ENCODE measurements at regions not wholly inside any gene's neighbourhood (a gene's known extent, or its start where the extent isn't known, plus 50 kb on each side); places are given as distances from the start of the nearest gene placed in this dataset.

- 7 to 76% (median 35%) methylated on average over 1 to 2 of the region's 2 CpGs; no CpG with 5 or more reads in 4 of the 10 experiments for WGBS, 10 experiments
- in situ Hi-C loops (cut with MboI; ENCODE audit: low pct_unique_long_range_greater_than_20kb in 2 of 9, low sequenced_read_pairs in 9 of 9, unreplicated experiment in 9 of 9): no loop called here
- H3K4me3 ChIP-seq: no peak overlapping the region
- no peak overlapping the region for H3K27ac ChIP-seq
- ATAC-seq (replicated peaks in 6 of 8): no peak
- peaks cover 2 to 3% of the 10 kb centered on the region in 2 donors for H3K4me1 ChIP-seq (replicated peaks in 1 of 2)
These were observed 367.3 kb upstream of the IMPG1 start for GRCh38 chr6:76439811-76440210.

- WGBS, 10 experiments: 7 to 92% (median 60%) methylated on average over 1 of the region's 1 CpG; no CpG with 5 or more reads in 1 of the 10 experiments
- H3K4me1 ChIP-seq (replicated peaks in 1 of 2): peaks cover 2 to 3% of the 10 kb centered on the region in 2 donors
- ATAC-seq (replicated peaks in 6 of 8): peak in 1 of 8 experiments; percentile 51
- no peak overlapping the region for H3K27ac ChIP-seq
- in situ Hi-C loops (cut with MboI; ENCODE audit: low pct_unique_long_range_greater_than_20kb in 2 of 9, low sequenced_read_pairs in 9 of 9, unreplicated experiment in 9 of 9): no loop called here
- H3K4me3 ChIP-seq: no peak overlapping the region
These were observed 366.3 kb upstream of the IMPG1 start for GRCh38 chr6:76438768-76439167.

GRCh38 chr6:76435174-76435573 is 362.7 kb upstream of the IMPG1 start:
- peak in 1 of 8 experiments; percentile 10 for ATAC-seq (replicated peaks in 6 of 8)
- 0 to 100% (median 40%) methylated on average over 1 of the region's 1 CpG; no CpG with 5 or more reads in 4 of the 10 experiments for WGBS, 10 experiments
- H3K4me3 ChIP-seq: no peak overlapping the region
- H3K27ac ChIP-seq: no peak overlapping the region
- in situ Hi-C loops (cut with MboI; ENCODE audit: low pct_unique_long_range_greater_than_20kb in 2 of 9, low sequenced_read_pairs in 9 of 9, unreplicated experiment in 9 of 9): no loop called here
- no peaks in the 10 kb centered on the region for H3K4me1 ChIP-seq (replicated peaks in 1 of 2)

- H3K4me3 ChIP-seq: no peak overlapping the region
- 0 to 83% (median 31%) methylated on average over 1 to 2 of the region's 2 CpGs; no CpG with 5 or more reads in 2 of the 10 experiments for WGBS, 10 experiments
- no peaks in the 10 kb centered on the region for H3K4me1 ChIP-seq (replicated peaks in 1 of 2)
- H3K27ac ChIP-seq: no peak overlapping the region
- in situ Hi-C loops (cut with MboI; ENCODE audit: low pct_unique_long_range_greater_than_20kb in 2 of 9, low sequenced_read_pairs in 9 of 9, unreplicated experiment in 9 of 9): no loop called here
- ATAC-seq (replicated peaks in 6 of 8): no peak
These were observed 350.2 kb upstream of the IMPG1 start for GRCh38 chr6:76422511-76423213.

GRCh38 chr6:76420094-76420493 is 347.6 kb upstream of the IMPG1 start:
- no peak for ATAC-seq (replicated peaks in 6 of 8)
- Histone ChIP-seq H3K4me1 (replicated peaks in 1 of 2) (no peaks in the 10 kb centered on the region), H3K27ac (no peak overlapping the region), H3K4me3 (no peak overlapping the region)
- in situ Hi-C loops (cut with MboI; ENCODE audit: low pct_unique_long_range_greater_than_20kb in 2 of 9, low sequenced_read_pairs in 9 of 9, unreplicated experiment in 9 of 9): no loop called here
- 10 to 100% (median 65%) methylated on average over 1 to 2 of the region's 2 CpGs; no CpG with 5 or more reads in 2 of the 10 experiments for WGBS, 10 experiments

GRCh38 chr6:76418560-76419223 is 346.2 kb upstream of the IMPG1 start:
- no peak overlapping the region for H3K27ac ChIP-seq
- WGBS, 10 experiments: 0 to 92% (median 83%) methylated on average over 2 to 3 of the region's 3 CpGs; no CpG with 5 or more reads in 1 of the 10 experiments
- H3K4me1 ChIP-seq (replicated peaks in 1 of 2): no peaks in the 10 kb centered on the region
- ATAC-seq (replicated peaks in 6 of 8): peak in 3 of 8 experiments; percentile 92 to 99 (median 99)
- no peak overlapping the region for H3K4me3 ChIP-seq
- in situ Hi-C loops (cut with MboI; ENCODE audit: low pct_unique_long_range_greater_than_20kb in 2 of 9, low sequenced_read_pairs in 9 of 9, unreplicated experiment in 9 of 9): no loop called here

- no peak overlapping the region for H3K27ac ChIP-seq
- no peak overlapping the region for H3K4me3 ChIP-seq
- in situ Hi-C loops (cut with MboI; ENCODE audit: low pct_unique_long_range_greater_than_20kb in 2 of 9, low sequenced_read_pairs in 9 of 9, unreplicated experiment in 9 of 9): no loop called here
- no peaks in the 10 kb centered on the region for H3K4me1 ChIP-seq (replicated peaks in 1 of 2)
- 0 to 66% (median 27%) methylated on average over 1 to 5 of the region's 5 CpGs; no CpG with 5 or more reads in 2 of the 10 experiments for WGBS, 10 experiments
- ATAC-seq (replicated peaks in 6 of 8): peak in 1 of 8 experiments; percentile 33
These were observed 344.6 kb upstream of the IMPG1 start for GRCh38 chr6:76416821-76417605.

GRCh38 chr6:76403064-76403463 is 330.6 kb upstream of the IMPG1 start:
- Histone ChIP-seq H3K27ac (no peak overlapping the region), H3K4me1 (replicated peaks in 1 of 2) (no peaks in the 10 kb centered on the region), H3K4me3 (no peak overlapping the region)
- ATAC-seq (replicated peaks in 6 of 8): no peak
- in situ Hi-C loops (cut with MboI; ENCODE audit: low pct_unique_long_range_greater_than_20kb in 2 of 9, low sequenced_read_pairs in 9 of 9, unreplicated experiment in 9 of 9): no loop called here

- ATAC-seq (replicated peaks in 6 of 8): no peak
- Histone ChIP-seq H3K4me1 (replicated peaks in 1 of 2) (no peaks in the 10 kb centered on the region), H3K27ac (no peak overlapping the region), H3K4me3 (no peak overlapping the region)
- in situ Hi-C loops (cut with MboI; ENCODE audit: low pct_unique_long_range_greater_than_20kb in 2 of 9, low sequenced_read_pairs in 9 of 9, unreplicated experiment in 9 of 9): no loop called here
- 0 to 100% (median 62%) methylated on average over 1 of the region's 1 CpG; no CpG with 5 or more reads in 2 of the 10 experiments for WGBS, 10 experiments
These were observed 325.5 kb upstream of the IMPG1 start for GRCh38 chr6:76397966-76398365.

- H3K4me3 ChIP-seq: no peak overlapping the region
- in situ Hi-C loops (cut with MboI; ENCODE audit: low pct_unique_long_range_greater_than_20kb in 2 of 9, low sequenced_read_pairs in 9 of 9, unreplicated experiment in 9 of 9): no loop called here
- 100% methylated on average over 1 of the region's 1 CpG; no CpG with 5 or more reads in 8 of the 10 experiments for WGBS, 10 experiments
- no peak overlapping the region for H3K27ac ChIP-seq
- ATAC-seq (replicated peaks in 6 of 8): no peak
- no peaks in the 10 kb centered on the region for H3K4me1 ChIP-seq (replicated peaks in 1 of 2)
These were observed 309.7 kb upstream of the IMPG1 start for GRCh38 chr6:76382201-76382600.

- ATAC-seq (replicated peaks in 6 of 8): no peak
- WGBS, 10 experiments: 0 to 100% (median 69%) methylated on average over 1 to 2 of the region's 2 CpGs; no CpG with 5 or more reads in 2 of the 10 experiments
- in situ Hi-C loops (cut with MboI; ENCODE audit: low pct_unique_long_range_greater_than_20kb in 2 of 9, low sequenced_read_pairs in 9 of 9, unreplicated experiment in 9 of 9): no loop called here
- no peak overlapping the region for H3K27ac ChIP-seq
- no peaks in the 10 kb centered on the region for H3K4me1 ChIP-seq (replicated peaks in 1 of 2)
- H3K4me3 ChIP-seq: no peak overlapping the region
These were observed 309.1 kb upstream of the IMPG1 start for GRCh38 chr6:76381612-76382011.

GRCh38 chr6:76351275-76351674 is 278.8 kb upstream of the IMPG1 start:
- Histone ChIP-seq H3K27ac (no peak overlapping the region), H3K4me3 (no peak overlapping the region), H3K4me1 (replicated peaks in 1 of 2) (no peaks in the 10 kb centered on the region)
- no peak for ATAC-seq (replicated peaks in 6 of 8)
- in situ Hi-C loops (cut with MboI; ENCODE audit: low pct_unique_long_range_greater_than_20kb in 2 of 9, low sequenced_read_pairs in 9 of 9, unreplicated experiment in 9 of 9): no loop called here

- Histone ChIP-seq H3K4me1 (replicated peaks in 1 of 2) (no peaks in the 10 kb centered on the region), H3K4me3 (no peak overlapping the region), H3K27ac (no peak overlapping the region)
- in situ Hi-C loops (cut with MboI; ENCODE audit: low pct_unique_long_range_greater_than_20kb in 2 of 9, low sequenced_read_pairs in 9 of 9, unreplicated experiment in 9 of 9): no loop called here
- no peak for ATAC-seq (replicated peaks in 6 of 8)
These were observed 275.1 kb upstream of the IMPG1 start for GRCh38 chr6:76347539-76347938.
